ENCODE measurements at regions not wholly inside any gene's neighbourhood (a gene's known extent, or its start where the extent isn't known, plus 50 kb on each side); places are given as distances from the start of the nearest gene placed in this dataset.

DNA sequence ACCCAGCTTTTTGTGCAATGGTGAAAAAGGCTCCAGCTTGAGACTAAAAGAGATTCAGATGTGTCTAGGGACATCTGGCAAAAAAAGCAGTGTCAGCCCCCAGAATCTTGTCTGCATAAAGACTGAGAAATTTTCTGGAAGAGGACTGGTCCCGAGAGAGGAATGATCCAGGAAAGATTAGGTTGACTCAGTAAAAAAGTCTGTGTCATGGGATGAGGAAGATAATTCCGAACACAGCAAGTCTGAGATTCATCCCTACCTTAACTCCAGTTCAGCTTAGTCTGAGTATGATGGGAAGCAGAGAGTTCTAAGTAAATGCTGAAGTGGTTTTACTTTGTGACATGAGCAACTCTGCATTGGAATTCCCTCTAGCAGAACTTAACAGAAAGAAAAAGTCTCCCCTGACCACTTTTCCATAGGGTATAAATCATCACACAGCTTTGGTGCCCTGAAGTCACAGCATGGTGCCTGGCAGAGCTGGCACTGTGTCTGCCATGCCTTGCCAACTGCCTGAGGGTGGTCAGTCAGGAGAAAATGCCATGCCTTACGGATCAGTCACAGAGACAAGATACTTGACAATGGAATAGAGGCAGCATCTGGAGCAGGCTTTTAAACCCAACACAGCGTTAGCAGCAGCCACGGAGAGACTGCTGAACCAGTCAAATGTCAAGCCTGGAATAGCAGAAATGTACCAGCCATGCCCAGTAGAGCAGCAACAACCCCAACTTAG is 153.4 kb downstream of the ZC3H11B start:
- H3K4me3 Mint-ChIP-seq = no peak overlapping the region
- Histone ChIP-seq H3K27me3 (ENCODE audit: control insufficient read depth, insufficient read depth, low read length, poor library complexity, severe bottlenecking) (no peaks in the 10 kb centered on the region), H3K9me3 (ENCODE audit: control insufficient read depth, low read length) (no peaks in the 10 kb centered on the region), H3K36me3 (ENCODE audit: control insufficient read depth, insufficient read depth, low read length) (no peaks in the 10 kb centered on the region), H3K27ac (ENCODE audit: low read depth, low read length) (no peak overlapping the region), H3K4me1 (ENCODE audit: control insufficient read depth, insufficient read depth, low read length) (no peaks in the 10 kb centered on the region), H3K9ac (ENCODE audit: extremely low read depth, low read length, poor library complexity, severe bottlenecking) (no peak overlapping the region), H3K4me3 (ENCODE audit: low read length) (no peak overlapping the region)
- no peak for DNase-seq
- peaks cover 1% of the 10 kb centered on the region for H3K27me3 Mint-ChIP-seq (ENCODE audit: insufficient read depth)
- H3K27ac Mint-ChIP-seq = no peak overlapping the region
- no peaks in the 10 kb centered on the region for H3K36me3 Mint-ChIP-seq (ENCODE audit: low read depth)
- 85 to 90% methylated on average over 5 of the region's 5 CpGs for WGBS, 2 experiments (ENCODE audit: insufficient coverage in 1 of 2, insufficient read length in 1 of 2)
- H3K9me3 Mint-ChIP-seq = no peaks in the 10 kb centered on the region
- no peaks in the 10 kb centered on the region for H3K4me1 Mint-ChIP-seq
- TF ChIP-seq, protein P1, sequence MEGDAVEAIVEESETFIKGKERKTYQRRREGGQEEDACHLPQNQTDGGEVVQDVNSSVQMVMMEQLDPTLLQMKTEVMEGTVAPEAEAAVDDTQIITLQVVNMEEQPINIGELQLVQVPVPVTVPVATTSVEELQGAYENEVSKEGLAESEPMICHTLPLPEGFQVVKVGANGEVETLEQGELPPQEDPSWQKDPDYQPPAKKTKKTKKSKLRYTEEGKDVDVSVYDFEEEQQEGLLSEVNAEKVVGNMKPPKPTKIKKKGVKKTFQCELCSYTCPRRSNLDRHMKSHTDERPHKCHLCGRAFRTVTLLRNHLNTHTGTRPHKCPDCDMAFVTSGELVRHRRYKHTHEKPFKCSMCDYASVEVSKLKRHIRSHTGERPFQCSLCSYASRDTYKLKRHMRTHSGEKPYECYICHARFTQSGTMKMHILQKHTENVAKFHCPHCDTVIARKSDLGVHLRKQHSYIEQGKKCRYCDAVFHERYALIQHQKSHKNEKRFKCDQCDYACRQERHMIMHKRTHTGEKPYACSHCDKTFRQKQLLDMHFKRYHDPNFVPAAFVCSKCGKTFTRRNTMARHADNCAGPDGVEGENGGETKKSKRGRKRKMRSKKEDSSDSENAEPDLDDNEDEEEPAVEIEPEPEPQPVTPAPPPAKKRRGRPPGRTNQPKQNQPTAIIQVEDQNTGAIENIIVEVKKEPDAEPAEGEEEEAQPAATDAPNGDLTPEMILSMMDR (conservative IDR thresholded peaks at IDR 0.05) = no peak

DNA sequence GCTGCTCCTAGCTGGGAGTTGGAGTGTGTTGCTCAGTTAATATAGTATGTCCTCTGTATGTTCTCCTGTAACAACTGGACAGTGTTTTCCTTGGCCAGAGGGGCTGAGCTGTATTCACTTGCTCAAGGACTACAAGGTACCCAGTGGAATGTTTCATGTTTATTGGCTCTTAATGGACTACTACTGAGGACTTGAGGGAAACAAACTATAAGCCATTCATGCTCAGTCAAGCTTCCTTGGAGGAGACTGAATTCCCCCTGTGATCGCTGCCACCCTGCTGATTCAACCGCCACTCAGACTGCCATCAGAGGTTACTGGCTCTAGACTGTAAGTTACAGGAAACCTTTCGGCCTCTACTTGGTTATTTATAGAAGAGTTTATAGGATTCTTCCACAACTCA is 166.6 kb downstream of the ZC3H11B start:
- Mint-ChIP-seq H3K4me3 (no peak overlapping the region), H3K36me3 (ENCODE audit: low read depth) (no peaks in the 10 kb centered on the region), H3K27ac (no peak overlapping the region), H3K9me3 (no peaks in the 10 kb centered on the region), H3K27me3 (ENCODE audit: insufficient read depth) (no peaks in the 10 kb centered on the region), H3K4me1 (no peaks in the 10 kb centered on the region)
- H3K4me1 ChIP-seq (ENCODE audit: control insufficient read depth, insufficient read depth, low read length) = no peaks in the 10 kb centered on the region
- H3K27me3 ChIP-seq (ENCODE audit: control insufficient read depth, insufficient read depth, low read length, poor library complexity, severe bottlenecking) = no peaks in the 10 kb centered on the region
- H3K27ac ChIP-seq (ENCODE audit: low read depth, low read length) = no peak overlapping the region
- TF ChIP-seq, protein P1 (conservative IDR thresholded peaks at IDR 0.05) = no peak
- 62 to 70% methylated on average over 2 to 3 of the region's 3 CpGs for WGBS, 2 experiments (ENCODE audit: insufficient coverage in 1 of 2, insufficient read length in 1 of 2)
- no peak overlapping the region for H3K4me3 ChIP-seq (ENCODE audit: low read length)
- no peaks in the 10 kb centered on the region for H3K36me3 ChIP-seq (ENCODE audit: control insufficient read depth, insufficient read depth, low read length)
- no peak overlapping the region for H3K9ac ChIP-seq (ENCODE audit: extremely low read depth, low read length, poor library complexity, severe bottlenecking)
- peak; percentile 71 for DNase-seq
- H3K9me3 ChIP-seq (ENCODE audit: control insufficient read depth, low read length) = no peaks in the 10 kb centered on the region

DNA sequence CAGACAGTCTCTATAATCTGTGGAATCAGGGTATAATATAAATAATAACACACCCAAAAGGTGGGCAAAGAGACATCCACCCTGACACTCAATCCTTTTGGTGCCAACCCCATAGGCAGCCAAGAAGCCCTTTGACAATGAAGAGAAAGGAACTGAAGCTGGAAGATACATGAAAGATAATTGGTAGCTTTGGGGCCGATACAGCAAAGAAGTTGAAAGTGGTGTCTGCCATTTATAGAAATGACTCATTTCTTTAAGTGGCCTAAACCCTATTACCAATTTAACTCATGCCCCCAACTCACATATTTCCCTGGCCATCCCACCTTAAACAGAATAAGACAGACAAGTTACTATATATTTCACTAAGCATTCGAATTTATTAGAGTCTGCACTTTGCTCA is 167.0 kb downstream of the ZC3H11B start:
- no peaks in the 10 kb centered on the region for H3K4me1 Mint-ChIP-seq
- H3K4me3 ChIP-seq (ENCODE audit: low read length) = no peak overlapping the region
- no peak for DNase-seq
- H3K4me3 Mint-ChIP-seq = no peak overlapping the region
- no peak overlapping the region for H3K27ac ChIP-seq (ENCODE audit: low read depth, low read length)
- no peaks in the 10 kb centered on the region for H3K27me3 Mint-ChIP-seq (ENCODE audit: insufficient read depth)
- no peaks in the 10 kb centered on the region for H3K9me3 Mint-ChIP-seq
- no peaks in the 10 kb centered on the region for H3K27me3 ChIP-seq (ENCODE audit: control insufficient read depth, insufficient read depth, low read length, poor library complexity, severe bottlenecking)
- no peaks in the 10 kb centered on the region for H3K36me3 Mint-ChIP-seq (ENCODE audit: low read depth)
- H3K4me1 ChIP-seq (ENCODE audit: control insufficient read depth, insufficient read depth, low read length) = no peaks in the 10 kb centered on the region
- no peaks in the 10 kb centered on the region for H3K9me3 ChIP-seq (ENCODE audit: control insufficient read depth, low read length)
- no peak overlapping the region for H3K9ac ChIP-seq (ENCODE audit: extremely low read depth, low read length, poor library complexity, severe bottlenecking)
- 93% methylated on average over 2 of the region's 2 CpGs; no CpG with 5 or more reads in 1 of the 2 experiments for WGBS, 2 experiments (ENCODE audit: insufficient coverage in 1 of 2, insufficient read length in 1 of 2)
- TF ChIP-seq, protein P1 (conservative IDR thresholded peaks at IDR 0.05) = no peak
- H3K27ac Mint-ChIP-seq = no peak overlapping the region
- no peaks in the 10 kb centered on the region for H3K36me3 ChIP-seq (ENCODE audit: control insufficient read depth, insufficient read depth, low read length)
